SU-DHL-6 (cell line): ENCODE measurements at regions not wholly inside any gene's neighbourhood (a gene's known extent, or its start where the extent isn't known, plus 50 kb on each side); places are given as distances from the start of the nearest gene placed in this dataset.

Experiments used
- CTCF ChIP-seq: fragments of 200-600 bp; sonication (generic); IDR thresholded peaks from one replicate; pipeline ENCODE4 v1.5.1; 2017; ENCODE audit warnings: antibody characterized with exemption, mild to moderate bottlenecking, low read length, moderate library complexity; ENCODE audit not compliant: insufficient read depth, poor library complexity, severe bottlenecking
- EZH2phosphoT487 ChIP-seq: fragments of 200-600 bp; sonication (generic), shearing (Covaris generic); conservative IDR thresholded peaks from 2 replicates; pipeline ENCODE4 v1.6.1; 2018; ENCODE audit warnings: mild to moderate bottlenecking, antibody characterized with exemption, low read length, moderate library complexity, mixed read lengths

GRCh38 chr4:141349236-141349635, 128.5 kb downstream of the ZNF330 start:
- no peak for TF ChIP-seq CTCF
- TF ChIP-seq EZH2phosphoT487 = no peak
